OCI-LY7 (cell line): ENCODE measurements at regions not wholly inside any gene's neighbourhood (a gene's known extent, or its start where the extent isn't known, plus 50 kb on each side); places are given as distances from the start of the nearest gene placed in this dataset.

Source experiments
- BruUV-seq: library from RNA; stranded (reverse); fragments of 400-500 nt; replicated peaks from 2 replicates; lab custom pipeline; 2021; lab: Mats Ljungman, UMichigan
- CTCF ChIA-PET: fragments of 300-600 bp; sonication (Branson Sonifier 250); formaldehyde crosslinking; loops from one replicate; lab custom pipeline; 2022; ENCODE audit warnings: antibody characterized with exemption; ENCODE audit not compliant: unreplicated experiment; lab: Charles Lee
- POLR2A ChIA-PET: fragments of 300-600 bp; sonication (Branson Sonifier 250); formaldehyde crosslinking; loops from one replicate; lab custom pipeline; 2022; ENCODE audit warnings: antibody characterized with exemption; lab: Charles Lee
- DNase-seq: peaks from one replicate; pipeline ENCODE4 v3.0.0-alpha.2; 2015; ENCODE audit warnings: low spot score
- H2AFZ ChIP-seq: fragments of 200-600 bp; sonication (generic), shearing (Covaris generic); 2 replicates; pipeline ENCODE4 v1.6.1; 2014; ENCODE audit warnings: mild to moderate bottlenecking, antibody characterized with exemption, low read length, moderate library complexity
- H3K27ac ChIP-seq: fragments of 200-600 bp; sonication (generic); 2 replicates; pipeline ENCODE4 v1.5.1; 2014; ENCODE audit warnings: mixed run types, low read depth, mild to moderate bottlenecking, moderate library complexity, low read length, inconsistent platforms; ENCODE audit not compliant: poor library complexity, severe bottlenecking
- H3K36me3 ChIP-seq: fragments of 200-600 bp; sonication (generic); 2 replicates; pipeline ENCODE4 v1.6.1; 2014; ENCODE audit warnings: mild to moderate bottlenecking, antibody characterized with exemption, low read length, moderate library complexity, mixed read lengths; ENCODE audit not compliant: insufficient read depth
- H3K4me1 ChIP-seq: fragments of 200-600 bp; sonication (generic); 2 replicates; pipeline ENCODE4 v1.5.1; 2014; ENCODE audit warnings: mild to moderate bottlenecking, low read length; ENCODE audit not compliant: insufficient read depth, poor library complexity, severe bottlenecking
- H3K4me2 ChIP-seq: fragments of 200-600 bp; sonication (generic); 2 replicates; pipeline ENCODE4 v1.6.1; 2014; ENCODE audit warnings: mild to moderate bottlenecking, low read length
- H3K4me3 ChIP-seq: fragments of 200-600 bp; sonication (generic); 2 replicates; pipeline ENCODE4 v1.5.1; 2014; ENCODE audit warnings: mild to moderate bottlenecking, low read depth, low read length; ENCODE audit not compliant: poor library complexity, severe bottlenecking
- H3K79me2 ChIP-seq: fragments of 200-600 bp; sonication (generic); 2 replicates; pipeline ENCODE4 v1.6.1; 2016; ENCODE audit warnings: low read depth, mild to moderate bottlenecking, low read length, moderate library complexity, mixed read lengths; ENCODE audit not compliant: insufficient read depth
- H3K9me2 ChIP-seq: fragments of 200-600 bp; sonication (generic); 2 replicates; pipeline ENCODE4 v1.6.1; 2016; ENCODE audit warnings: mild to moderate bottlenecking, low read length, mixed read lengths; ENCODE audit not compliant: insufficient read depth
- H3K9me3 ChIP-seq: fragments of 200-600 bp; sonication (generic); 2 replicates; pipeline ENCODE4 v1.6.1; 2014; ENCODE audit warnings: mild to moderate bottlenecking, mixed run types, low read length, mixed read lengths
- H4K20me1 ChIP-seq: fragments of 200-600 bp; sonication (generic); 2 replicates; pipeline ENCODE4 v1.6.1; 2014; ENCODE audit warnings: mild to moderate bottlenecking, antibody characterized with exemption, low read length, moderate library complexity, mixed read lengths; ENCODE audit not compliant: insufficient read depth
- EZH2phosphoT487 ChIP-seq: fragments of 200-600 bp; sonication (generic); IDR thresholded peaks from 2 replicates; pipeline ENCODE4 v1.6.1; 2018; ENCODE audit warnings: low read depth, borderline replicate concordance, mild to moderate bottlenecking, mixed run types, antibody characterized with exemption, low read length, moderate library complexity, mixed read lengths
- intact Hi-C: fragments of 100-400 bp; cut with micrococcal nuclease; formaldehyde crosslinking; loops from one replicate; pipeline ENCODE4 v1.10.0; 2022; ENCODE audit not compliant: unreplicated experiment
- TF ChIP-seq, protein P1 (sequence below): fragments of 200-600 bp; sonication (generic); conservative IDR thresholded peaks from 2 replicates; pipeline ENCODE4 v1.5.1; 2014; ENCODE audit warnings: mild to moderate bottlenecking, antibody characterized with exemption, low read length, moderate library complexity, mixed read lengths

DNA sequence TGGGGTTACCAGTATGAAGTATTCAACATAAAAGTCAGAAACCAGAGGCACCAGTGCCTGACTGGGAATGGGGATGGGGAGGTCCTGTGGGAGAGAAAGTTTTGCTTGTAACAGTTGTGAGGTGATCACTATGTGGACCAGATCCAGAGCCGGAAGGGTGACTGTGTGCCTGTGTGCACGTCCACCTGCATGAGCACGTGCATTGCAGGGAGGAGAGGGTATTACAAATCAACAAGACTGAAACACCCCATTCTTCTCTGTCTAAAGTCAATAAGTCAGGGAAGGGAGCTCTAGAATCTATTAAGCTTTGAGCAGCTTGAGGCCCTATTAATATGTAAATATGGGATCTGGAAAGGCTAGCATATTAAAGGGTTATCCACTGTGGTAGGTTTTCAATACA, 241.0 kb upstream of the ACVR2A start:
- Histone ChIP-seq H4K20me1 (no peaks in the 10 kb centered on the region), H3K9me2 (no peaks in the 10 kb centered on the region), H2AFZ (no peak overlapping the region), H3K79me2 (no peaks in the 10 kb centered on the region), H3K27ac (no peak overlapping the region), H3K9me3 (no peaks in the 10 kb centered on the region), H3K4me1 (no peaks in the 10 kb centered on the region), H3K4me3 (no peak overlapping the region), H3K36me3 (no peaks in the 10 kb centered on the region), H3K4me2 (no peak overlapping the region)
- intact Hi-C loops = no loop called here
- DNase-seq = no peak
- TF ChIP-seq, protein P1, sequence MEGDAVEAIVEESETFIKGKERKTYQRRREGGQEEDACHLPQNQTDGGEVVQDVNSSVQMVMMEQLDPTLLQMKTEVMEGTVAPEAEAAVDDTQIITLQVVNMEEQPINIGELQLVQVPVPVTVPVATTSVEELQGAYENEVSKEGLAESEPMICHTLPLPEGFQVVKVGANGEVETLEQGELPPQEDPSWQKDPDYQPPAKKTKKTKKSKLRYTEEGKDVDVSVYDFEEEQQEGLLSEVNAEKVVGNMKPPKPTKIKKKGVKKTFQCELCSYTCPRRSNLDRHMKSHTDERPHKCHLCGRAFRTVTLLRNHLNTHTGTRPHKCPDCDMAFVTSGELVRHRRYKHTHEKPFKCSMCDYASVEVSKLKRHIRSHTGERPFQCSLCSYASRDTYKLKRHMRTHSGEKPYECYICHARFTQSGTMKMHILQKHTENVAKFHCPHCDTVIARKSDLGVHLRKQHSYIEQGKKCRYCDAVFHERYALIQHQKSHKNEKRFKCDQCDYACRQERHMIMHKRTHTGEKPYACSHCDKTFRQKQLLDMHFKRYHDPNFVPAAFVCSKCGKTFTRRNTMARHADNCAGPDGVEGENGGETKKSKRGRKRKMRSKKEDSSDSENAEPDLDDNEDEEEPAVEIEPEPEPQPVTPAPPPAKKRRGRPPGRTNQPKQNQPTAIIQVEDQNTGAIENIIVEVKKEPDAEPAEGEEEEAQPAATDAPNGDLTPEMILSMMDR = no peak
- TF ChIP-seq EZH2phosphoT487 = no peak
- ChIA-PET CTCF (no interaction called here), POLR2A (no interaction called here)
- BruUV-seq = no TSS peak

DNA sequence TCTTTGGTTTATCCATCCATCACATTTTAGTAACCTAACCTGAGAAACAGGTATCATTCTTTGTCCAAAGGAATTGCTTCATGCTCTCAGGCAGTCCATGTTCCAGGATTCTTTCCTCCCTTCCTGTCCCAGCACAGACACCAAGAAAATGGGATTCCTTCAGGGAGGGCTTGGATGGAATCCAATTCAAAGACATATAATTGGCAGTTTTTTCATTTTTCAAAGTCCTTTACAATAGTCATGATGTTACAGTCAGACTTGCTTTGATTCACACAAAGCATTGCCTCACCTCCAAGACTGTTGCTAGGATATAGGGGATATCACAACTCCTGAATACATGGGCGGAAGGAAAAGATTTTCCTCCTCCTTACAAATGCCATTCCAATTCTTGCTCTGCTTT, 241.4 kb upstream of the ACVR2A start:
- no TSS peak for BruUV-seq
- Histone ChIP-seq H3K4me3 (no peak overlapping the region), H3K9me3 (no peaks in the 10 kb centered on the region), H2AFZ (no peak overlapping the region), H4K20me1 (no peaks in the 10 kb centered on the region), H3K79me2 (no peaks in the 10 kb centered on the region), H3K4me1 (no peaks in the 10 kb centered on the region), H3K36me3 (no peaks in the 10 kb centered on the region), H3K27ac (no peak overlapping the region), H3K9me2 (no peaks in the 10 kb centered on the region), H3K4me2 (no peak overlapping the region)
- intact Hi-C loops = no loop called here
- ChIA-PET CTCF (no interaction called here), POLR2A (interaction anchor here (0.7 kb wide), 2 partner anchors 224 to 1511 kb away, joined by 3 to 4 read pairs; no protein-coding TSS in a partner anchor)
- TF ChIP-seq, protein P1 = no peak
- TF ChIP-seq EZH2phosphoT487 = no peak
- DNase-seq = no peak

DNA sequence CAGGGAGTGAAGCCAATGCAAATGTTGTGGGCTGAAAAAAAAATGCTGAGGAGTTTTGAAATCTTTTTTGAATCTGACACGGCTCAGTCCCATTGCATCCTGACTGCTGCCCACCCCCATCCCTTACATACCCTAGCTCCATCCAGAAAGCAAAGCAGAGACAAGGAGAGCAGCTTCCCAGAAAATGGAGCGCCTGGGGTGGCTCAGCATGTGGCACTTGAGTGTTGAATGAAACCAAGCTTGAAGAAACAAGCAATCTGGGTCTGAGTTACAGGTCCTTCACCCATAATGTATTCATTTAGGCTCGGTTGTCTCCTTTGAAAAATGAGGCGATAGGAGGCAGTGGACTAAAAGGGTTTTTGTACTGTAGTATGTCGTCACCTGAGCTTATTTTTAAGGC, 244.2 kb upstream of the ACVR2A start:
- H2AFZ ChIP-seq = no peak overlapping the region
- POLR2A ChIA-PET = interaction anchor here (0.6 kb wide), 1 partner anchor 227 kb away, joined by 3 read pairs; no protein-coding TSS in a partner anchor
- H3K36me3 ChIP-seq = no peaks in the 10 kb centered on the region
- no peaks in the 10 kb centered on the region for H3K4me1 ChIP-seq
- intact Hi-C loops = no loop called here
- DNase-seq = no peak
- H3K79me2 ChIP-seq = no peaks in the 10 kb centered on the region
- no peaks in the 10 kb centered on the region for H3K9me2 ChIP-seq
- no peaks in the 10 kb centered on the region for H4K20me1 ChIP-seq
- H3K4me2 ChIP-seq = no peak overlapping the region
- CTCF ChIA-PET = no interaction called here
- BruUV-seq = no TSS peak
- no peaks in the 10 kb centered on the region for H3K9me3 ChIP-seq
- TF ChIP-seq, protein P1 = no peak
- TF ChIP-seq EZH2phosphoT487 = no peak
- no peak overlapping the region for H3K27ac ChIP-seq
- H3K4me3 ChIP-seq = no peak overlapping the region
